Neutrophil (primary cell): ENCODE measurements at regions not wholly inside any gene's neighbourhood (a gene's known extent, or its start where the extent isn't known, plus 50 kb on each side); places are given as distances from the start of the nearest gene placed in this dataset.

ENCODE experiments used
- H3K27ac ChIP-seq: fragments of 200-600 bp; sonication (generic); 2 replicates; pipeline ENCODE4 v1.5.1; 2016; ENCODE audit warnings: mild to moderate bottlenecking, moderate library complexity
- H3K27me3 ChIP-seq: fragments of 200-600 bp; sonication (generic); 2 replicates; pipeline ENCODE4 v1.6.0; 2016; ENCODE audit warnings: mild to moderate bottlenecking
- H3K36me3 ChIP-seq: fragments of 200-600 bp; sonication (generic); 2 replicates; pipeline ENCODE4 v1.5.1; 2017
- H3K4me1 ChIP-seq, 2 experiments: fragments of 200-600 bp in 1 of 2; sonication (generic) in 1 of 2; 1 replicate in 1 of 2; 2 replicates in 1 of 2; pipeline versions ENCODE4 v1.5.1 to v1.6.1; 2013 to 2016; ENCODE audit warnings: low read depth in 1 of 2, low read length in 1 of 2, mild to moderate bottlenecking in 1 of 2, moderate library complexity in 1 of 2; ENCODE audit not compliant: control insufficient read depth in 1 of 2, insufficient read depth in 1 of 2
- H3K4me3 ChIP-seq, 2 experiments: fragments of 200-600 bp in 1 of 2; sonication (generic) in 1 of 2; 1 replicate in 1 of 2; 2 replicates in 1 of 2; pipeline ENCODE4 v1.5.1; 2013 to 2016; ENCODE audit warnings: low read depth in 1 of 2, low read length in 1 of 2, mild to moderate bottlenecking in 1 of 2, moderate library complexity in 1 of 2
- H3K9me3 ChIP-seq: fragments of 200-600 bp; sonication (generic); 2 replicates; pipeline ENCODE4 v1.5.1; 2016
- CTCF ChIP-seq: fragments of 200-600 bp; sonication (generic); IDR thresholded peaks from 2 replicates; pipeline ENCODE4 v1.5.1; 2016; ENCODE audit warnings: antibody characterized with exemption

- H3K27me3 ChIP-seq, result no peaks in the 10 kb centered on the region
- H3K4me1 ChIP-seq, result no peaks in the 10 kb centered on the region
- no peak overlapping the region for H3K27ac ChIP-seq
- no peaks in the 10 kb centered on the region for H3K9me3 ChIP-seq
- no peak overlapping the region for H3K4me3 ChIP-seq
- H3K36me3 ChIP-seq, result no peaks in the 10 kb centered on the region
- TF ChIP-seq CTCF, result no peak
These were observed 1267.9 kb downstream of the MRPL39 start for GRCh38 chr21:24339406-24339805.

- Histone ChIP-seq H3K4me1 (no peaks in the 10 kb centered on the region), H3K4me3 (no peak overlapping the region), H3K36me3 (no peaks in the 10 kb centered on the region), H3K27ac (no peak overlapping the region), H3K27me3 (no peaks in the 10 kb centered on the region), H3K9me3 (no peaks in the 10 kb centered on the region)
- TF ChIP-seq CTCF, result no peak
These were observed 1270.8 kb downstream of the MRPL39 start for GRCh38 chr21:24336491-24336890.

GRCh38 chr21:24323536-24323935, 1283.7 kb downstream of the MRPL39 start:
- no peaks in the 10 kb centered on the region for H3K36me3 ChIP-seq
- H3K27ac ChIP-seq, result no peak overlapping the region
- no peaks in the 10 kb centered on the region for H3K4me1 ChIP-seq
- H3K4me3 ChIP-seq, result no peak overlapping the region
- no peaks in the 10 kb centered on the region for H3K27me3 ChIP-seq
- no peak for TF ChIP-seq CTCF
- H3K9me3 ChIP-seq, result no peaks in the 10 kb centered on the region

- no peaks in the 10 kb centered on the region for H3K4me1 ChIP-seq
- no peak for TF ChIP-seq CTCF
- no peak overlapping the region for H3K27ac ChIP-seq
- H3K9me3 ChIP-seq, result no peaks in the 10 kb centered on the region
- H3K4me3 ChIP-seq, result no peak overlapping the region
- no peaks in the 10 kb centered on the region for H3K36me3 ChIP-seq
- H3K27me3 ChIP-seq, result no peaks in the 10 kb centered on the region
These were observed 1290.9 kb downstream of the MRPL39 start for GRCh38 chr21:24316277-24316922.

GRCh38 chr21:24310788-24311187, 1296.5 kb downstream of the MRPL39 start:
- no peak for TF ChIP-seq CTCF
- Histone ChIP-seq H3K36me3 (no peaks in the 10 kb centered on the region), H3K27ac (no peak overlapping the region), H3K4me1 (no peaks in the 10 kb centered on the region), H3K27me3 (no peaks in the 10 kb centered on the region), H3K4me3 (no peak overlapping the region), H3K9me3 (no peaks in the 10 kb centered on the region)
